GM10266 (cell line): ENCODE measurements at regions not wholly inside any gene's neighbourhood (a gene's known extent, or its start where the extent isn't known, plus 50 kb on each side); places are given as distances from the start of the nearest gene placed in this dataset.
"Not testable (repeated sequence)": the region's sequence is repeated elsewhere in the genome, so short reads cannot be mapped to it uniquely, and the experiment has no call there.

Experiments used
- DNase-seq: peaks from one replicate; pipeline ENCODE4 v3.0.0; 2012; ENCODE audit errors: extremely low spot score
- TF ChIP-seq, protein P1 (sequence below): IDR thresholded peaks from 2 replicates; pipeline ENCODE4 v1.5.1; 2012; ENCODE audit warnings: mild to moderate bottlenecking, low read depth; ENCODE audit not compliant: control insufficient read depth, insufficient read depth; ENCODE audit errors: missing control alignments

- DNase-seq, result no peak
- TF ChIP-seq, protein P1, sequence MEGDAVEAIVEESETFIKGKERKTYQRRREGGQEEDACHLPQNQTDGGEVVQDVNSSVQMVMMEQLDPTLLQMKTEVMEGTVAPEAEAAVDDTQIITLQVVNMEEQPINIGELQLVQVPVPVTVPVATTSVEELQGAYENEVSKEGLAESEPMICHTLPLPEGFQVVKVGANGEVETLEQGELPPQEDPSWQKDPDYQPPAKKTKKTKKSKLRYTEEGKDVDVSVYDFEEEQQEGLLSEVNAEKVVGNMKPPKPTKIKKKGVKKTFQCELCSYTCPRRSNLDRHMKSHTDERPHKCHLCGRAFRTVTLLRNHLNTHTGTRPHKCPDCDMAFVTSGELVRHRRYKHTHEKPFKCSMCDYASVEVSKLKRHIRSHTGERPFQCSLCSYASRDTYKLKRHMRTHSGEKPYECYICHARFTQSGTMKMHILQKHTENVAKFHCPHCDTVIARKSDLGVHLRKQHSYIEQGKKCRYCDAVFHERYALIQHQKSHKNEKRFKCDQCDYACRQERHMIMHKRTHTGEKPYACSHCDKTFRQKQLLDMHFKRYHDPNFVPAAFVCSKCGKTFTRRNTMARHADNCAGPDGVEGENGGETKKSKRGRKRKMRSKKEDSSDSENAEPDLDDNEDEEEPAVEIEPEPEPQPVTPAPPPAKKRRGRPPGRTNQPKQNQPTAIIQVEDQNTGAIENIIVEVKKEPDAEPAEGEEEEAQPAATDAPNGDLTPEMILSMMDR, result no peak
Observed at GRCh38 chr4:171517883-171518282, 295.3 kb upstream of the GALNTL6 start.

- TF ChIP-seq, protein P1, result no peak
- no peak for DNase-seq
Observed at GRCh38 chr4:171516694-171517093, 296.5 kb upstream of the GALNTL6 start.

DNA sequence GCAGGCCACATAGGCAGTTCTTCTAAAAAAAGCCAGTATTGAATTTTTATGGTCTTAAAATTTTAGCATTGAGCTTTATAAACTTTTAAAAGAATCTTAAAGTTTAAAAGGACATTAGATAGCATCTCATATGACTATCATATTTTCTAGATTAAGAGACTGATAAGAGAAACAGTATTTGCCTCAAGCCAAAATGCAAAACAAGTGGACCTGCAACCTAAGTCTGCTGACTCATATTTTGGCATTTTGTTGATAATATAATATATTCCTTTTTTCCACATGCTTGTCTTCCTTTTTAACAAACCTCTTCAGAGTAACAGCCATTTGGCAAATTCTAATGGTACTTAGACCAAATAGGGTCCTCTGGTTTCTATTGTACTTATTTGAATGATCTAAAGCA, 328.5 kb upstream of the GALNTL6 start:
- no peak for DNase-seq
- TF ChIP-seq, protein P1, result no peak

DNA sequence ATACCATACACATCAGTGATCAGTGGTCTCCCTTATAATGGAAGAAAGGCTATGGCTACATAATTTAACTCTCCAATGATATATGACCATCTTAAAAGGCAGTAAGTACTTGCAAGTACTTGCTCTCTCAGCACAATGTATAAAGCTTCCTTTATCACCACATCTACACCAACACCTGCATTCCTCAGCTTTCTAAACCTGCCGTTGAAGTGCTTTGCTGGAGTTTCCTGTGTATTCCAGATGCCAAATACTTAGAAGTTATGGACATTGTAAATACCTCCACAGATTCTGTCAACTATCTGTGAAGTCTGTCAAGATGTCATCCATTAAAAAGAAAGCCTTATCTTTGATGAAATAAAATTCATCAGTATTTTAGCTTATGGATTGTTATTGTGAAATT, 335.0 kb upstream of the GALNTL6 start:
- no peak for DNase-seq
- TF ChIP-seq, protein P1, result no peak

GRCh38 chr4:171475111-171475510, 338.1 kb upstream of the GALNTL6 start:
- not testable (repeated sequence) for DNase-seq

- TF ChIP-seq, protein P1, result no peak
- DNase-seq, result no peak
Observed at GRCh38 chr4:171473155-171473554, 340.0 kb upstream of the GALNTL6 start.

- TF ChIP-seq, protein P1, result no peak
- DNase-seq, result no peak
Observed at GRCh38 chr4:171472230-171472629, 341.0 kb upstream of the GALNTL6 start.

DNA sequence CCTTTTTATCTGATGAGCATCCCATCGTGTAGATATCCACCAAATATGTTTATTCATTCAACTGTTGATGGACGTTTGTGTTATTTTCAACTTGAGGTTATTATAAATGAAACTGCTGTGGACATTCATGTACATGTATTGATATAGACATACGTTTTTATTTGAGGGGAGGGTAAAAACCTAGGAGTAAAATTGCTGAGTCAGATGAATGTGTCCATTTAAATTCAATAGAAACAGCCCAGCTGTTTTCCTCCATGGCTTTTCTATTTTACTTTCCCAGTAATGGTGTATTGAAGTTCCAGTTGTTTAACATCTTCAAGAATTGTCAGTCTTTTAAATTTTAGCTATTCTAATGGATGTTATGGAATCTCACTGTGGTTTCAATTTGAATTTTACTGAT, 348.7 kb upstream of the GALNTL6 start:
- TF ChIP-seq, protein P1, result no peak
- no peak for DNase-seq
